ENCODE measurements at regions not wholly inside any gene's neighbourhood (a gene's known extent, or its start where the extent isn't known, plus 50 kb on each side); places are given as distances from the start of the nearest gene placed in this dataset.

DNA sequence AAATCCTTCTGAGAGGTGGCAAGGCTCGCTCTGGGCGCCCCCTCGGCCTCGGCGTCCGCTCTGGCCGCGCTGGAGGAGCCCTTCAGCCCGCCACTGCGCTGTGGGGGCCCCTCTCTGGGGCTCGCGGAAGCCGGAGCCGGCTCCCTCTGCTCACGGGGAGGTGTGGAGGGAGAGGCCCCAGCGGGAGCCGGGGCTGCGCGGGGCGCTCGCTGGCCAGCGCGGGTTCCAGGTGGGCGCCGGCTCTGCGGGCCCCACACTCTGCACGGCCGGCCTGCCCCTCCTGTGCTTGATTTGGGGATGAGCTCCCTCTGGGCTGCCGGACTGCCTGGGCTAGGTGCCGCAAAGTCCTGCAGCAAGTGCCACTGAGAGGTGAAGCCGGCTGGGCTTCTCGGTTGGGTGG lies 1260.7 kb upstream of the PRMT6 start:
- H3K27ac Mint-ChIP-seq, result no peak overlapping the region
- peaks cover 0 to 2% (median 0%) of the 10 kb centered on the region in 3 donors for H3K27me3 Mint-ChIP-seq (ENCODE audit: low read depth in 3 of 3)
- peaks cover 0 to 3% (median 0%) of the 10 kb centered on the region in 3 donors for H3K36me3 Mint-ChIP-seq
- no peaks in the 10 kb centered on the region for H3K4me1 Mint-ChIP-seq
- DNase-seq, result no peak
- H3K9me3 Mint-ChIP-seq, result peaks cover 3 to 52% (median 22%) of the 10 kb centered on the region in 6 donors
- no peak overlapping the region for H3K4me3 Mint-ChIP-seq

DNA sequence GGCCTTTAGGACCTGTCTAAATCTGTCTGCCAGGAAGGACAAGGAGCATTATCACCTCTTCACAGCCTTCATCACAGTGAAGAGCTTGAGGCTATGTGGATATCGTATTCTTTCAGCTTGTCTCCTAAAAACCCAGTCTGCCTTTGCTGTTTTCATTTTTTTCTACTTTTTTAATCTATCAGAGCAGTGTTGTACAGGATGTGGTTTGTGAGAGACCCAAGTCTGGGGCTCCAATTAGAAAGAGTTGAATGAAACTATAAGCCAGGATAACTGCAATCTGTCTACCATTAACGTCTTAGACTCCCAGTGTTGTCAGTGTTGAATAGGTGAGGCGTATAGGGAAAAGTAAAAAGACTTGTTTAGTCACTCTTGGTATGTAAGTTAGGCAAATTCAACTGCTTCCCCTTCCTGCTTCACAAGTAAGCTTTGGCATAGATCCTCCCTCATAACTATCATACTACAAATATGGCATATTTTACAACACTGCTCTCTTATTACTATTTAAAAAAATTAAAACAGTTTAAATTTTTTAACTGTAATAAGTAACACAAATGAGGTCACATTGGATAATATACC lies 1225.8 kb upstream of the PRMT6 start:
- Mint-ChIP-seq H3K27ac (no peak overlapping the region), H3K4me3 (no peak overlapping the region), H3K9me3 (peaks cover 4 to 59% (median 32%) of the 10 kb centered on the region in 6 donors), H3K4me1 (no peaks in the 10 kb centered on the region), H3K27me3 (ENCODE audit: low read depth in 3 of 3) (peaks cover 0 to 2% (median 1%) of the 10 kb centered on the region in 3 donors), H3K36me3 (no peaks in the 10 kb centered on the region)
- DNase-seq, result no peak

DNA sequence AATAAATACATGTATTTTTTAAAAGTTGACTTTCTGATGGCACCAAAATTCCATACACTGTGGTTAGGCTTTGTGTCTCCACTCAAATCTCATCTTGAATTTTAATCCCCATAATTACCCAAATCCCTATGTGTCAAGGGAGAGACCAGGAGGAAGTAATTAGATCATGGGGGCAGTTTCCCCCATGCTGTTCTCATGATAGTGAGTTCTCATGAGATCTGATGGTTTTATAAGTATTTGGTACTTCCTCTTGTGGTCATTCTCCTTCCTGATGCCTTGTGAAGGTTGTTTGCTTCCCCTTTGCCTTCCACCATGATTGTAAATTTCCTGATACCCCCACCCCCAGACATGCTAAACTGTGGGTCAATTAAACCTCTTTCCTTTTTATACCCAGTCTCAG lies 1218.4 kb upstream of the PRMT6 start:
- H3K27ac Mint-ChIP-seq, result no peak overlapping the region
- peaks cover 13 to 48% (median 35%) of the 10 kb centered on the region in 6 donors for H3K9me3 Mint-ChIP-seq
- H3K4me1 Mint-ChIP-seq, result no peaks in the 10 kb centered on the region
- no peaks in the 10 kb centered on the region for H3K36me3 Mint-ChIP-seq
- no peak for DNase-seq
- no peak overlapping the region for H3K4me3 Mint-ChIP-seq
- peaks cover 0 to 3% (median 2%) of the 10 kb centered on the region in 3 donors for H3K27me3 Mint-ChIP-seq (ENCODE audit: low read depth in 3 of 3)

DNA sequence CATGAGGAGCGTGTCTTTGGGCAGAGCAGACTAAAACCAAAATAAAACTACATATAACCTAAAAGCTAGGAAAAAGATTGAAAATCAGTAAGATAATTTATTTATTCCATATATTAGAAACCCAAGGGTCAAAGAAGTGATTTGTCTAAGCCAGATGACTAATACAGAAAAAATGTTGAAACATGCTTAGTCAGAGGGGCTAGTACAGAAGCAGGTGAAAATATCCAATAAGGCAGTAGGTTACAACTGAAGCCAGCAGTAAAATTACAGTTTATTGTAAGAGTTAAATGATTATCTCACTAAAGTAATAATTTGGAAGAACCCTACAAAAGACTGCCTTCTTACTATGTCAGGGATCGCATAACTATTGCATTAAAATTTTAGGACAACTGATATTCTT lies 1190.9 kb upstream of the PRMT6 start:
- Mint-ChIP-seq H3K4me3 (no peak overlapping the region), H3K4me1 (no peaks in the 10 kb centered on the region), H3K27me3 (ENCODE audit: low read depth in 3 of 3) (peaks cover 0 to 1% (median 0%) of the 10 kb centered on the region in 3 donors), H3K36me3 (peaks cover 0 to 2% (median 0%) of the 10 kb centered on the region in 3 donors), H3K9me3 (peaks cover 8 to 33% (median 23%) of the 10 kb centered on the region in 6 donors), H3K27ac (no peak overlapping the region)
- no peak for DNase-seq

DNA sequence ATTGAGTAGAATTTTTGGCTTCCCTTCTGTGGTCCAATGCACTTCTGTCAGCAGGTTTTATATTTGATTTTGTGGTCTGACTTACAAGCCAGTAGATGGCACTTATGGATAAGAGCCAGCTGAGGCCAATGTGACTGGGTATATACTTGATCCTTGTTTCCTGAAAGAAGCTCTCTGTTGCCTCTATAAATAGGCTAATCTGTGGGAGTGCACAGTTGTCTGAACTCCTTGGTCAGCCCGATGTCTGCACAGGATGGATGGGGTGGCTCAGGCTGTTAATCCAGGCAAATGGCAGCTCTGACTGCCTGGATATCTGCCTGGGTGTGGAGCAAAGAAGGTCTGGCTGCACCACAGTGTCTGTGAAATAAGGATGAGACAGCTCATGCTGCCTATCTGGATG lies 1183.7 kb upstream of the PRMT6 start:
- no peak overlapping the region for H3K4me3 Mint-ChIP-seq
- H3K9me3 Mint-ChIP-seq, result peaks cover 12 to 40% (median 25%) of the 10 kb centered on the region in 6 donors
- no peaks in the 10 kb centered on the region for H3K4me1 Mint-ChIP-seq
- no peak overlapping the region for H3K27ac Mint-ChIP-seq
- H3K27me3 Mint-ChIP-seq (ENCODE audit: low read depth in 3 of 3), result no peaks in the 10 kb centered on the region
- DNase-seq, result no peak
- H3K36me3 Mint-ChIP-seq, result peaks cover 0 to 3% (median 0%) of the 10 kb centered on the region in 3 donors

DNA sequence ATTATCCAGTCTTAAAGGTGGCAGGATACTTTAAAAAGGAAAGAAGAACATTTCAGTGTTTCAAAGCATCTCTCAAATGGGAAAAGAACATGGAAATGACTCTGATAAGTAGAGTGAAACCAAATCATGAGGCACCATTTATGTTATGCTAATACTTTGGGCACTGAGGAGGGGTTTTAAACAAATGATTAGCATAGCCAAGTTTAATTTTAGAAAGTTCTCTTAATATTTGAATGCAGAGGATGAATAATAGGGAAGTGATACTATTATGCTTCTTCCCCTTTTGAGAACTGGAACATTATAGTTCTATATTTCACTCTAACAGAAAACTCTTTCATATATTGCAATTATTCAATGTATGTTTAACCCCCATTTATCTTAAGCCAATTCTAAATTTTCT lies 1181.9 kb upstream of the PRMT6 start:
- Mint-ChIP-seq H3K9me3 (peaks cover 12 to 44% (median 30%) of the 10 kb centered on the region in 6 donors), H3K27ac (no peak overlapping the region), H3K36me3 (peaks cover 0 to 3% (median 0%) of the 10 kb centered on the region in 3 donors), H3K4me1 (no peaks in the 10 kb centered on the region), H3K27me3 (ENCODE audit: low read depth in 3 of 3) (no peaks in the 10 kb centered on the region), H3K4me3 (no peak overlapping the region)
- no peak for DNase-seq

DNA sequence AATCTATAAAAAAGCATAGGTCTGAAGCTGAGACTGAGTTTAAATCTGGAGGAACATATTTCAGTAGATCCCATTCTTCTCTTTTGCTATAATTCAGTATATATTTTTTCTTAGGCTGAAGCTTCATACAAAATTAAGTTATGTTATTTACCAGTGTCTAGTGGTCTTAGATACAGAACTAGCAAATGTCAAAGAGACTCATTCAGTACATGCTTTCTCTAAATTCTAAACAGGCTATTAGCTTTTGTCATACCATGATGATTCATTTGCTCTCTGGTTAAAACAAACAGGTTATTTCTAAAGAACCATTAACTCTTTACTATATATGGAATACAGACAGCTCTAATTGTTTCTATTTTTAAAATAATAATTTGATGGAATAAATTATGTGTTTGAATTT lies 1170.2 kb upstream of the PRMT6 start:
- H3K4me1 Mint-ChIP-seq, result no peaks in the 10 kb centered on the region
- no peak overlapping the region for H3K27ac Mint-ChIP-seq
- H3K4me3 Mint-ChIP-seq, result no peak overlapping the region
- H3K27me3 Mint-ChIP-seq (ENCODE audit: low read depth in 3 of 3), result peaks cover 0 to 2% (median 0%) of the 10 kb centered on the region in 3 donors
- DNase-seq, result no peak
- peaks cover 17 to 55% (median 49%) of the 10 kb centered on the region in 6 donors for H3K9me3 Mint-ChIP-seq
- peaks cover 0 to 3% (median 0%) of the 10 kb centered on the region in 3 donors for H3K36me3 Mint-ChIP-seq

DNA sequence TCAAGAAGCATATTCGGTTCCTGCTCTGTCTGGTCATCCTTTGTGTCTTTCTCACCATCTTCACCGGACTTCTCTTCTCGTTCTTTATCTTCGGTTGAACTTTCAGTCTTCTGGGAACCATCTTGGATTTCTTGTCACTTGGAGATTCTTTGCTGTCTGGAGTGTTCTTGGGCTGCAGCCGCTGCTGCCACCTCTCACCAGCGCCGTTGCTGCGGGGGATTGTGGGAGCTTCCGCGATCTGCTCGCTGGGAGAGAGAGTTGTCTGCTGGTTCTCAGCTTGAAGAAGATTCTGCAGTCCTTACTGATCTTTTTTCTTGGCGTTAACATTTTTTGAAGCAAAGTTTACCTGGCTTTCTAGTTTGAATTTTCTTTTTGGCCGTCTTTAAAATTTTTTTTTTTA lies 1165.2 kb upstream of the PRMT6 start:
- Mint-ChIP-seq H3K36me3 (peaks cover 0 to 6% (median 0%) of the 10 kb centered on the region in 3 donors), H3K9me3 (peaks cover 12 to 63% (median 38%) of the 10 kb centered on the region in 6 donors), H3K4me3 (no peak overlapping the region), H3K27ac (no peak overlapping the region), H3K27me3 (ENCODE audit: low read depth in 3 of 3) (peaks cover 0 to 2% (median 0%) of the 10 kb centered on the region in 3 donors), H3K4me1 (no peaks in the 10 kb centered on the region)
- DNase-seq, result no peak

DNA sequence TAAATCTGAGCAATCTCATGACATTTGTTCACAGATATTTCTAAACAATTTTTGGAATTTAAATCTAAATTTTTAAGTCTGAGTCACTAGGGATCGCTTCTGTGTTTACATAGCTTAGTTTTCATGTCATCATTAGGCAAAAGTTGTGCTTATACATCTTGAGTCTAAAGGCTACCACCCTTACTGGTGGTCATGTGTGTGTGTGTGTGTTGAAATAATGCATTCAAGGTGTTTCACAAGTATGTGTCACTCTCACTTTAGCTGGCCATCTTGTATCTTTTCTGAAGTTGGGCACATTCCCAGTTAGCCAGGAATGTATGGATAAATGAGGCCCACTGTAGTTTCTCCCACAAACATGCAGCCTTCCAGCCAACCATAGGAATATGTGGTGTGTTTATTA lies 1162.5 kb upstream of the PRMT6 start:
- peaks cover 0 to 6% (median 0%) of the 10 kb centered on the region in 3 donors for H3K36me3 Mint-ChIP-seq
- peaks cover 10 to 66% (median 45%) of the 10 kb centered on the region in 6 donors for H3K9me3 Mint-ChIP-seq
- no peaks in the 10 kb centered on the region for H3K4me1 Mint-ChIP-seq
- no peak for DNase-seq
- no peak overlapping the region for H3K4me3 Mint-ChIP-seq
- peaks cover 0 to 2% (median 0%) of the 10 kb centered on the region in 3 donors for H3K27me3 Mint-ChIP-seq (ENCODE audit: low read depth in 3 of 3)
- no peak overlapping the region for H3K27ac Mint-ChIP-seq

DNA sequence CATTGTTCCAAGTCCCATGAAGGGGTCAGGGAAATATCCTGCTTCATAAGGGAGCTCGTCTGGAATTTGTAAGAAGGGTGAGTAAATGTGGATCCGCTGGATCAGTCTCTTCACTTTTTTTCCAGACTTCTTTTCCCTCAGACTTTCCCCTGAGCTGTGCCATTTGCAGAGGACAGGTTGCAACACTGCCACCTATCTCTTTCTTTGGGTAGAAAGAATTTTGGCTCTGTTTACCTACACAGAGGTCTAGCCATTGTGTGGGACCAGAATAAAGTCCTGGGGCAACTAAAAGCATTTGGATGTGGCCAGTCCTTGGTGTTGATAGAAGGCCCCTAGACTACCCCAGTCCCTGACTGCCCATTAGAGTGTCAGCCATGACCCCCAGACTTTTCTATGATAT lies 1146.7 kb upstream of the PRMT6 start:
- H3K9me3 Mint-ChIP-seq, result peaks cover 9 to 54% (median 21%) of the 10 kb centered on the region in 6 donors
- H3K4me1 Mint-ChIP-seq, result no peaks in the 10 kb centered on the region
- H3K27ac Mint-ChIP-seq, result no peak overlapping the region
- H3K27me3 Mint-ChIP-seq (ENCODE audit: low read depth in 3 of 3), result no peaks in the 10 kb centered on the region
- no peak for DNase-seq
- H3K36me3 Mint-ChIP-seq, result no peaks in the 10 kb centered on the region
- no peak overlapping the region for H3K4me3 Mint-ChIP-seq

DNA sequence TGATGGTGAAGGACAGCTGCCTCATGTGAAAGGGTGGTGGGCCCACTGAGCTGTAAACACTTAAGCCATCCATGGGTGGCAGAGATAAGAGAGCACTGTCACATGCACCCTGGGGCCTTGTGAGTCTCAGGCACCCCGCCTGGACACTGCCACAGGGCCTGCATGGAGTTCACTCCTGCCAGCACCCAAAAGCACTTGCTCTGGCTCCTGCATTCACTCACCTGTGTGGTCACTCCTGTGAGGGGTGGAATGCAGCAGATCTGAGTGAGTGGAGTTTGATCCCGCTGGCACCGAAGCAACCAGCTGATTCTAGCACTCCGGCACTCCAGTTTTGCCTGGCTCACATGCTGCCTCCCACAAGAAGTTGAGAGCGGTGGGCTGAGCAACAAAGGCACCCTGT lies 1142.1 kb upstream of the PRMT6 start:
- no peak overlapping the region for H3K27ac Mint-ChIP-seq
- no peaks in the 10 kb centered on the region for H3K4me1 Mint-ChIP-seq
- H3K4me3 Mint-ChIP-seq, result no peak overlapping the region
- H3K36me3 Mint-ChIP-seq, result no peaks in the 10 kb centered on the region
- peaks cover 3 to 45% (median 22%) of the 10 kb centered on the region in 6 donors for H3K9me3 Mint-ChIP-seq
- peaks cover 0 to 1% (median 0%) of the 10 kb centered on the region in 3 donors for H3K27me3 Mint-ChIP-seq (ENCODE audit: low read depth in 3 of 3)
- DNase-seq, result no peak

DNA sequence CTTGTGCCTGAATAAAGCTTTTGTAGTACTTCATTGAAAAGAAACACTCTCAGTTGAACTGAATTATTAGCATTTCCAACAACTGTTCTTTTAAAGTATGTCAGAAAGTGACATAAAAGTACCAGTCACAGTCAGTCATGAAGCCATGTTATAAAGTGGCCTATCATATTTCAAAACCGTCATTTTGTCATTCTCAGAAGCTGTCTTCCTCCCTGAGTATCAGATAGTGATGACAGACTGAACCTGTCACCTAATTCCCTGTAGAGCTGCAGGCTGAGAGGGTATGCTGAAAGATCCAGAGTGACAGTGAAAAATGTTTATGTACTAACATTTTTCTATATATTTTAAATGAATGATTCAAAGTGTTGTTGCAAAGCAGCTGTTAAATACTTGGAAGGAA lies 1121.7 kb upstream of the PRMT6 start:
- Mint-ChIP-seq H3K36me3 (no peaks in the 10 kb centered on the region), H3K4me1 (no peaks in the 10 kb centered on the region), H3K4me3 (no peak overlapping the region), H3K27me3 (ENCODE audit: low read depth in 3 of 3) (peaks cover 0 to 1% (median 0%) of the 10 kb centered on the region in 3 donors), H3K27ac (no peak overlapping the region), H3K9me3 (peaks cover 9 to 36% (median 24%) of the 10 kb centered on the region in 6 donors)
- DNase-seq, result no peak

DNA sequence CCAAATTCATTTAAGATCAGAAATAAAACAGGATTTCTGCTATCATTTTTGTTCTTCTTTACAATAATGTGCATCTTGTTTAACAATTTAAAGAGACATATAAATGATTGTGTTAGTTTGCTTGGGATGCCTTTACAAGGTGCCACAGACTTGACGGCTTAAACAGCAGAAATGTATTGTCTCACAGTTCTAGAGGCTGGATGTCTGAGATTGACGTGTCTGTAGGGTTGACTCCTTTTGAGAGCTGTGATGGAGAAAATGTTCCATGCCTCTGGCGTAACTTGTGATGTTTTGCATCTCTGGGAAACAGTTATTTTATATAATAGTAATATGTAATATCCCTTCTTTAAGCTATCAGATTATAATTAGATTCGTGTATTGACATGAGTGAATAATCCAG lies 1091.6 kb upstream of the PRMT6 start:
- no peak overlapping the region for H3K27ac Mint-ChIP-seq

DNA sequence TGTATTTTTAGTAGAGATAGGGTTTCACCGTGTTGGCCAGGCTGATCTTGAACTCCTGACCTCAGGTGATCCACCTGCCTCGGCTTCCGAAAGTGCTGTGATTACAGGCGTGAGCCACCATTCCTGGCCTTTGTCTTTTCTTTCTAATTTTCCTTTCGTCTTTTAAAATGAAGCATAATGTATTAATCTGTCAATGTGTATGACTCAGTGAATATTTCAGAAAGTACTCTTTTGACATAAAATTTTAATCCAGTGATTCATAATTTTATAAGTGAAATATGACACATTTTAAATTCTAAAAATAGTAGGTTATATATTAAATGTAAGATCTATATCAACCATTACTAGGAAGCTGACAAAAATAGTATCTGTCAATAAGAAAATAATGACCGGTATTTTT lies 1059.0 kb upstream of the PRMT6 start:
- peaks cover 0 to 7% (median 0%) of the 10 kb centered on the region in 3 donors for H3K36me3 Mint-ChIP-seq
- DNase-seq, result no peak
- H3K9me3 Mint-ChIP-seq, result peaks cover 9 to 56% (median 32%) of the 10 kb centered on the region in 6 donors
- no peak overlapping the region for H3K27ac Mint-ChIP-seq
- peaks cover 0 to 1% (median 0%) of the 10 kb centered on the region in 3 donors for H3K27me3 Mint-ChIP-seq (ENCODE audit: low read depth in 3 of 3)
- no peak overlapping the region for H3K4me3 Mint-ChIP-seq
- no peaks in the 10 kb centered on the region for H3K4me1 Mint-ChIP-seq

More for the DNA sequence above, 1091.6 kb upstream of the PRMT6 start:
- Mint-ChIP-seq H3K36me3 (peaks cover 0 to under 1% (median 0%) of the 10 kb centered on the region in 3 donors), H3K4me1 (no peaks in the 10 kb centered on the region), H3K27me3 (ENCODE audit: low read depth in 3 of 3) (no peaks in the 10 kb centered on the region), H3K9me3 (peaks cover 6 to 60% (median 29%) of the 10 kb centered on the region in 6 donors), H3K4me3 (no peak overlapping the region)
- DNase-seq, result no peak

Data from immature natural killer cell (primary cell).